HG03175 (cell line): ENCODE measurements at regions not wholly inside any gene's neighbourhood (a gene's known extent, or its start where the extent isn't known, plus 50 kb on each side); places are given as distances from the start of the nearest gene placed in this dataset.
"Not testable (repeated sequence)": the region's sequence is repeated elsewhere in the genome, so short reads cannot be mapped to it uniquely, and the experiment has no call there.

ENCODE experiments used
- ATAC-seq: cut with Tn5 transposase; IDR thresholded peaks from one replicate; pipeline ENCODE4 v1.9.1; 2021; ENCODE audit warnings: mild to moderate bottlenecking, moderate library complexity; ENCODE audit not compliant: unreplicated experiment

GRCh38 chr7:114802632-114803031 is 119.3 kb upstream of the MDFIC start:
- ATAC-seq: no peak

- no peak for ATAC-seq
These were observed 115.2 kb upstream of the MDFIC start for GRCh38 chr7:114806590-114807162.

GRCh38 chr7:114812570-114812969 is 109.3 kb upstream of the MDFIC start:
- no peak for ATAC-seq

DNA sequence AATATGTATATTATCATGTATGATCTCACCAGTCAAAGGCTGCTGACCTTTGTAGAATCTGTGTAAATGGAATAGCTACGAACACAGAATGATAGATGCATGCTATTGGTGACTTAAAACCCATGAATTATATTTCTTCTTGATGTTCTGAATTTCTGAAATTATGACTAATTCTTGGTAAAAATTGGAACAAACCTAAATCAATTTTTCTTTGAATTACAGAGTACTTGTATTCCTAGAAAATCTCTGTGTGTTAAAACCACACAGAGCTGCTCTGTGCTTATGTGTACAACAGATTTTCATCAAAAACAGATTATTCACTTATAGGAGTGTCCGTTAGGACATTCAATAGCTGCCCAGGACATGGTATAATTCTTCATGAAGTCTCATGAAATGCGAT is 108.3 kb upstream of the MDFIC start:
- ATAC-seq: no peak

GRCh38 chr7:114817036-114817435 is 104.9 kb upstream of the MDFIC start:
- ATAC-seq: not testable (repeated sequence)

- ATAC-seq: no peak
These were observed 103.4 kb upstream of the MDFIC start for GRCh38 chr7:114818501-114818900.

- ATAC-seq: no peak
These were observed 102.1 kb upstream of the MDFIC start for GRCh38 chr7:114819616-114820362.

- ATAC-seq: no peak
These were observed 100.6 kb upstream of the MDFIC start for GRCh38 chr7:114821030-114821900.

DNA sequence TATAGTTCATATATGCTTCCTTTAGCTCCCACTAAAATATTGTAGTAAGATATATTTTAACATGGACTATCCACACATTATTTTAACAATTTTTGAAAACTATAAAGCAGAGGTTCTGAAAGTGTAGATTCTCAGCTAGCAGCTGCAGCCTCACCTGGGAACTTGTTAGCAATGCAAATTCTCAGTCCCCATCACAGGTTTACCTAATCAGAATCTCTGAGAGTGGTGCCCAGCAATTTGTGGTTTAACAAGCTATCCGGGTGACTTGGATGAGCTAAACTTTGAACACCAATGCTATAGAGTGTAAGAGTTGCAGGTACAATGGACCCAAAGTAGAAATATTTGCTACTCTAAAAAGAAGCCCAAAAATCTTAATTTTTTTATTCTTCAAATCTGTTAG is 99.8 kb upstream of the MDFIC start:
- no peak for ATAC-seq

GRCh38 chr7:114822844-114823243 is 99.0 kb upstream of the MDFIC start:
- ATAC-seq: no peak

- ATAC-seq: no peak
These were observed 98.6 kb upstream of the MDFIC start for GRCh38 chr7:114823290-114823689.

- ATAC-seq: no peak
These were observed 96.4 kb upstream of the MDFIC start for GRCh38 chr7:114825423-114825951.

- ATAC-seq: no peak
These were observed 90.9 kb upstream of the MDFIC start for GRCh38 chr7:114830952-114831351.

DNA sequence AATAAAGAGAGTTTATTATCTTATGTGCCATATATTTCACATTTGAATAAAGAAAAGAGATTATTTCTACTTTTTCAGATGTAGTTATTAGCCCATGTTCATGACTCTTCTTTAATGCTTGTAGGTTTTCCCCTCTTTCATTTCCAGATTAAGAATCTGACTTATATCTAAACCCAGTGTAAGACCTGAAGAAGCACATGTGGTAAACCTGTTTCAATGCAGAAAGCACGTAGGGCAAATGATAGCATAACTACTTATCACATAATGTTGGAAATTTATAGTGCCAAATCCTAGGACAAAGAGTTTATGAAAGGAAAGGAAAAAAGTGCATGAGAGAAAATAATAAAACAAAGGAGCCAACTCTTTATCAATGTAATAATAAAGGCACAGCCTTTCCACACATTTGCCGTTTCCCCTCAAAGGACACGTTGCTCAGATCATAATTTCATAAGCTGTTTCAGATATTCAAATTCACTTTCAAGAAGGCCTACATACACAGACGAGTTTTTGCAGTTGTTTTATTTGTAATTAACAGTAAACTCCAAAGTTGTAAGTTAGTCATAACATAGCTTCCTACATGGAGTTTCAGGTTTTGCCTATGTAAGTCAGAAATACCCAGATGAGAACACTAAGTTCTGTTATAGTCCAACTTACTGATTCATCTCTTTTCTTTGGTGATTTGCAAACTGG is 88.8 kb upstream of the MDFIC start:
- peak; percentile 93 for ATAC-seq

DNA sequence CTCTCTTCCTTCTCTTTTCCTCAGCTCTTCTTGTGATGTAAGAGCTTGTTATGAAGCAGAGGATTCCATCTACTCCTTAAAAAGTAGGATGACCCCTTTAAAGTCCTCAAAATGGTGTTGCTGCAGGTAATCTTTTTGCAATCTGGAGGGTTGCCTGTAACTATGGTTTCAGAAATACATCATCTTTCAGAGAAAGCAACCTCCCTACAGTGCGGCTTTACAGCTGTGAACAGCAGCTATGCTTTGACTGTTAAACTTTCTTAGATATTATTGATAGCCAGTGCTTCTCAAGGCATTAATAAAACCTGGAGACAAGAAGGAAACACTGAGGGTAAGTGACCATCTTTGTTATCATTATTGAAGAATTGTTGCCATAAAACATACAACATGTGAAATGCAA is 86.6 kb upstream of the MDFIC start:
- no peak for ATAC-seq

DNA sequence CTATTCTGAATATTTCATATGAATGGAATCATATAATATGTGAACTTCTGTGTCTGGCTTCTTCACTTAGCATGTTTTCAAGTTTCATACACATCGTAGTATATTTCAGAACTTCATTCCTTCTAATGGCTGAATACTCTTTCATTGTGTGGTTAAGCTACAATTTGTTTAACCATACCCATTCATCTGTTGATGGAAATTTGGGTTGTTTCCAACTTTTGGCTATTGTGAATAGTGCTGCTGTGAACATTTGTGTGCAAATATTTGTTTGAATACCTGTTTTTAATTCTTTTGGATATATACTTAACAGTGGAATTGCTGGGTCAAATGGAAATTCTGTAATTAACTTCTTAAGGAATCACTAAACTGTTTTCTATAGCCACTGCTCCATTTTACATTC is 86.0 kb upstream of the MDFIC start:
- no peak for ATAC-seq

DNA sequence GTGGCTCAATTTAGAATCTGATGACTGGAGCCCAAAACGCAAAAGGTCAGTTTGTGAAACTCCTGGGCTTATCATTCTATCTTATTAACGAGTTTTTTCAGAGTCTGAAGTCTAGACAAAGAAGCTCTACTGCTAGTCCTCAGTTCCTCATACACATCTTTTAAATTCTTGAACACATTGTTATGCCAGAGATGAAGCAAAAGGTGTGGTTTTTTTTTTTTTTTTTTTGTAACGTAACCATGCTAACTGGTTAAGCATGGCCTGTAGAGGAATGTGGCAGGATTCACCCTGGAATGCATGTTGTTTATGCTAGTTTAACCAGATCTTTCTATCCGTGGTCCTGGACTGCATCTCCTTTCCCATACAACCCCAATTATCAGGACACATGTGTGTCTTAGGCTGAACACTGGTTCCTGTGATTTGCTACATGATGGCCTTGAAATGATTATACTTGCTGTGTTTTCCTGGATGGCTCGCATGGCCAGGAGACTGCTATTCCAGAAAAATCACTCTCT is 79.3 kb upstream of the MDFIC start:
- ATAC-seq: no peak

GRCh38 chr7:114843102-114843501 is 78.8 kb upstream of the MDFIC start:
- ATAC-seq: no peak

GRCh38 chr7:114851406-114852061 is 70.4 kb upstream of the MDFIC start:
- ATAC-seq: no peak

DNA sequence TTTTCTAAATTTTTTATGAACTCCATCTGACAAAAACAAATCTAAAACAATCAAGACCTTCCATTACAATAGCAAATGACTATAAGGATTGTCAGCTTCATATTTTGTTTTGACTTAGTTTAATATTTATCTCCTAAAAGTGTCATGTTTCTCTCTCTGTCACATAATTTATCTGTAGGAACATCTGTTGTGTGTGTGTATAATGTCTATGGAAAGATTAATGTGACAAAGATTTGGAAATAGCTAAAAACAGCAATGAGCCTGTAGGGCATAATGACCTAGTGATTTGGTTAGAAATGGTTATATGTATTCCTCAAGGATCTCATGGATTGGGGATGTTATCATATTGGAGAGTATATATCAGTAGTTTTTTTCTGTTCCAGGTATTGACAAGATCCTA is 69.6 kb upstream of the MDFIC start:
- no peak for ATAC-seq
